KMS-11 (cell line): ENCODE measurements at regions not wholly inside any gene's neighbourhood (a gene's known extent, or its start where the extent isn't known, plus 50 kb on each side); places are given as distances from the start of the nearest gene placed in this dataset.

Source experiments
- H2AFZ ChIP-seq: fragments of 200-600 bp; sonication (generic); 2 replicates; pipeline ENCODE4 v1.6.1; 2016; ENCODE audit warnings: antibody characterized with exemption, mixed run types, low read depth
- H3K27ac ChIP-seq: fragments of 200-600 bp; sonication (generic); 2 replicates; pipeline ENCODE4 v1.6.1; 2016; ENCODE audit warnings: mild to moderate bottlenecking, mixed run types
- H3K27me3 ChIP-seq: fragments of 200-600 bp; sonication (generic); 2 replicates; pipeline ENCODE4 v1.6.1; 2017; ENCODE audit warnings: mild to moderate bottlenecking, low read depth, mixed run types, moderate library complexity; ENCODE audit not compliant: insufficient read depth
- H3K36me3 ChIP-seq: fragments of 200-600 bp; sonication (generic); 2 replicates; pipeline ENCODE4 v1.6.1; 2017; ENCODE audit warnings: mild to moderate bottlenecking, mixed run types; ENCODE audit not compliant: insufficient read depth
- H3K4me1 ChIP-seq: fragments of 200-600 bp; sonication (generic); 2 replicates; pipeline ENCODE4 v1.6.1; 2016; ENCODE audit warnings: mild to moderate bottlenecking, low read depth, mixed run types; ENCODE audit not compliant: poor library complexity, severe bottlenecking
- H3K4me2 ChIP-seq: fragments of 200-600 bp; sonication (generic); 2 replicates; pipeline ENCODE4 v1.7.0; 2016; ENCODE audit warnings: mild to moderate bottlenecking, mixed run types
- H3K4me3 ChIP-seq: fragments of 200-600 bp; sonication (generic); IDR thresholded peaks from 2 replicates; pipeline ENCODE4 v1.6.1; 2017; ENCODE audit warnings: low read depth, low read length, mixed read lengths; ENCODE audit not compliant: insufficient read depth
- H3K79me2 ChIP-seq: fragments of 200-600 bp; sonication (generic); 2 replicates; pipeline ENCODE4 v1.6.1; 2016; ENCODE audit warnings: low read depth, mixed run types; ENCODE audit not compliant: insufficient read depth
- H3K9ac ChIP-seq: fragments of 200-600 bp; sonication (generic); 2 replicates; pipeline ENCODE4 v1.6.1; 2016; ENCODE audit warnings: mild to moderate bottlenecking, mixed run types
- H4K20me1 ChIP-seq: fragments of 200-600 bp; sonication (generic); 2 replicates; pipeline ENCODE4 v1.6.1; 2016; ENCODE audit warnings: mild to moderate bottlenecking, mixed run types; ENCODE audit not compliant: insufficient read depth
- CTCF ChIP-seq: fragments of 200-600 bp; sonication (generic); conservative IDR thresholded peaks from 2 replicates; pipeline ENCODE4 v1.6.1; 2017; ENCODE audit warnings: low read depth, mild to moderate bottlenecking, antibody characterized with exemption, low read length, moderate library complexity, mixed read lengths

GRCh38 chr3:194931865-194932264, 246.2 kb downstream of the FAM43A start:
- Histone ChIP-seq H3K79me2 (no peaks in the 10 kb centered on the region), H3K4me3 (no peak overlapping the region), H3K36me3 (no peaks in the 10 kb centered on the region), H3K9ac (no peak overlapping the region), H3K27ac (no peak overlapping the region), H4K20me1 (no peaks in the 10 kb centered on the region), H3K4me2 (no peak overlapping the region), H2AFZ (no peak overlapping the region), H3K27me3 (no peaks in the 10 kb centered on the region), H3K4me1 (no peaks in the 10 kb centered on the region)
- TF ChIP-seq CTCF, result no peak

DNA sequence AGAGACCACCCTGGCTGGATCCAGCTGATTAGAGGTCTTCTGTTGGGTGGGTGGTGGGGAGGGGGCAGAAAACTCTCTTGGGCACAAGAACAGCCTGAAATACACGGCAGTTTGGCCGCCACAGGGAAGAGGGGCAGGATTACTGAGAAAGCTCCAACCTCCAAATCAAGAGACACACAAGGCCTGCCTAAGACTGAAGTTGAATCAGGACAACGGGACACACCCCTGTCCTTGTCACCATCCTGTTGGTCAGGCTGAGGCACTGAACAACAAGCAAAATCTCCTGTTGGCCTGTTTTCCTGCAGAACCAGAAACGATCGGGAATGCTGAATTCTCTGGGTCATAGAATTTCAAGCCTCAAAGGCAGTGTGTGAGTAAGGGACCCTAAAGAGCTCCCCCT, 247.8 kb downstream of the FAM43A start:
- no peak overlapping the region for H3K9ac ChIP-seq

DNA sequence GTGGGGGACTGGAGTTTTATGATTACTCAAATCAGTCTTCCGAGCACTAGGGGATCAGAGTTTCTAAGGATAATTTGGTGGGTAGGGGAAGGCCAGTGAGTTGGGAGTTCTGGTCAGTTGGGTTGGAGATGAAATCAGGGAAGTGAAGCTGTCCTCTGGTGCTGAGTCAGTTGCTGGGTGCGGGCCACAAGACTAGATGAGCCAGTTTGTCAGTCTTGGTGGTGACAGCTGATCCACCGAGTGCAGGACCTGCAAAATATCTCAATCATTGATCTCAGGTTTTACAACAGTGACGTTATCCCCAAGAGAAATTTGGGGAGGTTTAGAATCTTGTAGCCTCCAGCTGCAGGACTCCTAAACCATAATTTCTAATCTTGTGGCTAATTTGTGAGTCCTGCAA, 249.4 kb downstream of the FAM43A start:
- Histone ChIP-seq H3K27ac (no peak overlapping the region), H2AFZ (no peak overlapping the region), H3K4me2 (no peak overlapping the region), H3K27me3 (no peaks in the 10 kb centered on the region), H3K9ac (no peak overlapping the region), H3K36me3 (no peaks in the 10 kb centered on the region), H3K4me3 (no peak overlapping the region), H3K4me1 (no peaks in the 10 kb centered on the region), H3K79me2 (no peaks in the 10 kb centered on the region), H4K20me1 (no peaks in the 10 kb centered on the region)
- no peak for TF ChIP-seq CTCF

More for the DNA sequence above, 247.8 kb downstream of the FAM43A start:
- H3K4me1 ChIP-seq, result no peaks in the 10 kb centered on the region
- no peak overlapping the region for H3K4me3 ChIP-seq
- no peaks in the 10 kb centered on the region for H3K79me2 ChIP-seq
- no peak for TF ChIP-seq CTCF
- H3K27ac ChIP-seq, result no peak overlapping the region
- no peaks in the 10 kb centered on the region for H3K36me3 ChIP-seq
- no peak overlapping the region for H3K4me2 ChIP-seq
- no peaks in the 10 kb centered on the region for H3K27me3 ChIP-seq
- no peak overlapping the region for H2AFZ ChIP-seq
- no peaks in the 10 kb centered on the region for H4K20me1 ChIP-seq

- no peaks in the 10 kb centered on the region for H3K79me2 ChIP-seq
- no peaks in the 10 kb centered on the region for H4K20me1 ChIP-seq
- H3K27ac ChIP-seq, result no peak overlapping the region
- no peak overlapping the region for H2AFZ ChIP-seq
- no peaks in the 10 kb centered on the region for H3K27me3 ChIP-seq
- no peaks in the 10 kb centered on the region for H3K36me3 ChIP-seq
- no peak overlapping the region for H3K9ac ChIP-seq
- TF ChIP-seq CTCF, result no peak
- H3K4me3 ChIP-seq, result no peak overlapping the region
- no peaks in the 10 kb centered on the region for H3K4me1 ChIP-seq
- no peak overlapping the region for H3K4me2 ChIP-seq
These were observed 250.2 kb downstream of the FAM43A start for GRCh38 chr3:194935632-194936470.
